ENCODE measurements at regions not wholly inside any gene's neighbourhood (a gene's known extent, or its start where the extent isn't known, plus 50 kb on each side); places are given as distances from the start of the nearest gene placed in this dataset.
"Not testable (repeated sequence)": the region's sequence is repeated elsewhere in the genome, so short reads cannot be mapped to it uniquely, and the experiment has no call there.

DNA sequence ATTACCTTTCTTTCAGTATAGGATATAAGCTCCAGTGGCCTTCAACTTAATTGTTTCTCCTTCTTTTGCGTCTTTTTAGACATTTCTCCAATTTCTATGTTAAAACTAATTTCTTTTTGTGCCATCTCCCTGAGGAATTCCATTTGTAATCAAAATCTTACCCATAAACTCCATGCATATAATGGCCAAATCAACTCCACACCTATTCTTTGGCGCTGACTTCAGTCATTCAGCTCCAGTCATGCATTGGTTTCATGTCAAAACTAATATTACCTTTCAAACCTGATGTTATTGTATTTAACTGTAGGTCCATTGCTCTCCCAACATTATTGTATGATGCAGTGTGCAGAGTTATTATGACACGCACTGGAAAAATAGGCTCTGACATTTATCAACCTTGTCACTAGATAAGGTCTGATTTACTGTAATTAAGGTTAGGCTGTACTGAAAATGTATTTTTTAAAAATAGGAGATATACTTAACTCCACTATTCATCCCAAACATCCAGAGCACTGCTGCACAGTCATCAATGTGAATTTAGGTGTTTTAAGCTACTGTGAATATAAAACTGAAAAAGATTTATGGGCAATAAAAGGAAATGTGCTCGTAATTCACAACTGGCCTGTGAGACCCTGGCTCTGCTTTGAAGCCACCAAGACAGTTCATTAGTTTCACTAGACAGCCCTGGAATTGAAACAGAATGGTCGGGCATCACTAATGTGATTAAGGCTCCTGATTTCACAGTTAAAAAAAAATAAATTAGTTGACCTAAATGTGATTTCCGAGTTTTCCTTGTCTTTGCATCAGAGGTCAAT is 180.6 kb upstream of the GRIA4 start:
- DNase-seq: no peak

DNA sequence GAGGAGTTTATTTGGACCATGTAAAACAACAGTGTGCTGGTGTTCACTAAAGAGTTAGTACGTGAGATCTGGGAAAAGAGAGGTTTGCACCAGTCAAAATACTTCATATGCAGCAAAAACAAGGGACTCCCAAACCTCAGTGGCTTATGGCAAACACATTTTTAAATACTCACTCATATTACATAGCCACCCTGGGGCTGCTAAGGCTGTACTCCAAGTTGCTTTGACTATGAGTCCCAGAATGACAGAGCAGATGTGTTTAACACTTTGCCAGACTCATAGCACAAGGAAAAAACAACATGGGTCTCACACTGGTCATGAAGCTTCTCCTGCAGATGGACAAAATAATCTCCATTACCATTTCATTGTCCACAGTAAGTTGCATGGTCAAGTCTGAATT is 202.8 kb upstream of the GRIA4 start:
- DNase-seq: no peak

DNA sequence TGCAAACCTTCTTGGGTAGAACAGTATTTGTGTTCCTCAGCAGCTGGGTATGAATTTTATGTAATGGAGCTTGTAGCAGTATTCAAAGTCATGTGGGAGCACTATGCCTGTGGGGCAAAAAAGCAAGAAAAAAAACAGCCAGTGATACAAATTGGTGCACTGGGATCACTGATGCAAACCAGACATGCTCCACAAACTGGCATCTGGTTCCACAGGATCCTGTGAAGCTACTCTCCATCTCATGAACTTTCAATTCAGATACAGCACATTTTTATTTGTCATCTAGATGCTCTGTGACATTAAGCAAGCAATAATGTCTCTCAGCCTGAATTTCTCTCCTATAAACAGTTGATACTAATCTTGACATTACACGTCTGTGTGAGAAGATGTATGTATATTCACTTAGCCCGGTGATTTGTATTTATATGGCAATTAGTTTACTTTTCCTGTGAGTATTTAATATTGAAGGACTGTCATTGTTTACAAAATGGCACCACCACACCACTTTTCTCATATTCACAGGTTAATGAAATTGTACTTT is 208.5 kb upstream of the GRIA4 start:
- DNase-seq: no peak

- no peak for DNase-seq
These were observed 210.4 kb upstream of the GRIA4 start for GRCh38 chr11:105399511-105399910.

DNA sequence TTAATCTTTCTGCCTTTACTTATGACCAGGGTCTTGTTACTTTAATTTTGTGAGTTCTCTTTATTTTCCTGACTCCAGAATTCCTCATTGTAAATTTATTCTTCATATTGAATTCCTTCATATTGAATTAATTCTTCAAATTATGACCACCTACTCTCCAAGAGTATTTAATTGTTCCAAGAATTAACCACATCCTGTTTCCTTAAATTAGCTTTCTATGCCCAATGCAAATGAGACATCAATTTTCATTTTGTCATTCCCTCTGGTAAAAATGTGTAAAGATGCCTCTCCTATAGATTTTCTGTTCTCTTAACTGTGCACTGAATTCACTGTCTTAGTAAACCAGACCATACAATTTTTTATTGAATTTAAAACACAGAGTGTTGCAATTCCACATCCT is 211.2 kb upstream of the GRIA4 start:
- no peak for DNase-seq

DNA sequence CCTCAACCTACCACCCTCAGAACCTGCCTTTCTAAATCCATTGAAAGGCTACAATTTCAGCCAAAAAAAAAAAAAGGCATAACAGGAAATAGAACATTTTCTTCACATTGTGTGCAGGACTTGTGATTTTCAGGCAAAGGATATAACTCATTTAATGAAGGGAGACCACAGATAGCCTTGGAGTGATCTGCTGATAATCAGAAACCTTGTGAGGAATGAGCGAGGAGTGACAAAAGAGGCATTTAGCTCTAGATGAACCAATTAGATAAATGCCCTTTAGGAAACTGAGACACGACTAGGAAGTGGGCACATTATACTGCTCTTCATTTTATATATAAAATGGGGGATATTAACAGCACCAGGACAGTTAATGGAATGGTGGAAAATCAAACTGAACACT is 216.5 kb upstream of the GRIA4 start:
- no peak for DNase-seq

DNA sequence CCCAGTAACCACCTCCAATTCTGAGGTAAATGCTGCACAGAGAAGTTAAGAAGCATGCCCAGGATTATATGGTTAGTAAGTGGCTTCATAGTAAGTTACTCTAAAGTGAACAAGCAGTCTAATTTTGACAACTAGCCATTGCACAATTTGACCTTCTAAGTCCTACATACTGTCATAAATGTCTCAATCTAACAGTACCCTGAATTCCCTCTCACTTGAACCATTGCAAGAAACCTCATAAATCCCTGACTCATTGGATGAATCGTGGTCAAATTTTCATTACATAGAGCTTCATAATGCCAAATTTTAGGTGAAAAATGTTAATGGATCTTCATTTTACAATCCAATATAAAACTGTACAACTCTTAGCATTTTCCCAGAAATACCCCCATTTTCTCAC is 217.3 kb upstream of the GRIA4 start:
- no peak for DNase-seq

DNA sequence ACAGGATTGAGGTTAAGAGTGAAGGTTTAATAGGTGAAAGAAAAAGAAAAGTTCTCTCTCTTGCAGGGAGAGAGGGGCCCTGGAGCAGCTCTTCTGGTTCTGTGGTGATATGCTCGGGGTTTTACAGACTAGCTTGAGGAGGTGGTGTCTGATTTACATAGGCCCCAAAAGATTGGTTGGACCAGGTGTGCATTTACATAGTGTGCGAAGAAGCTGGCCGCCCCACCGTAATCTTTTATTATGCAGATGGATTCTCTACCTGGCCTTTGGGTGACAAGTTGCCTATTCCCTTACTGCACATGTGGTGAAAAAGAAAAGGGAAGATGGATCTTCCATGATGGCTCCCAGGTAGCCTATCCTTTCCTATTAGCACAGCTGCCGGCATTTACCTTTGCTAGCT is 219.9 kb upstream of the GRIA4 start:
- DNase-seq: no peak

GRCh38 chr11:105388006-105388405 is 221.9 kb upstream of the GRIA4 start:
- DNase-seq: no peak

DNA sequence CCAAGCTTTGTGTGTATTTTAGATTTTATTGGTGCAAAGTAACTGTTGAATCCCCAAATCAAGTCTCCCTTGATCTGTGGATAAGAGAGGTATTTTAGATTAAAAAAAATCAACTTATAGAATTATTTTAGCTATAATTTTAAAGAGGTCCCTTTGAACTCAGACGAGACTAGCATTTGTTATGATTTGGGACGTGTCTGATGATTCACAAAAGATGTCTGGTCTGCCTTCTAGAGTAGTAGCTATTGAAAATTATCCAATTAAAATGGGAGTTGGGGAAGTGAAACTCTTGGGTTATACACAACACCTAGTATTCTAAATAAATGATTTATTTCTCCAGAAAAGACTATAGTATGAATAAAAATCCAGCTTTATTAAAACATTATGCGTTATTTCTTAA is 227.9 kb upstream of the GRIA4 start:
- DNase-seq: no peak

GRCh38 chr11:105377870-105378269 is 232.0 kb upstream of the GRIA4 start:
- no peak for DNase-seq

GRCh38 chr11:105372206-105372605 is 232.6 kb upstream of the CARD18 start:
- no peak for DNase-seq

DNA sequence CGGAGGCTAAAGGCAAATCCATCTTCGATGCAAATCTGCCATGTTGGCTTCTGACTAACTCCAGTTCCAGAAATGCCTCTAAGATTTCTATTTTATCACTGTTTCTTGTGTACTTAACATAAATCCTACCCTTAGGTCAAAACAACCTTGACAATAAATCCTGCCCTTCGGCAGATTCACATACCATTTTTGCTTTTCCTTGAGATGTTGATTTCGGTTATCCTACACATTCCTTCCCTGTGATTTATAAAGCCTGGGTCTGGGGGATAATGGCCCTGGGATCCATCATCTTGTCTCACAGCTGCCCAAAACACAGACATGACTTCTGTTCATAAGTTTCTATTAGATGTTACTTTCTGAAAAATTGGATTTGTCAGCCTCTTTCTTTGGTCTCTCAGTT is 231.7 kb upstream of the CARD18 start:
- no peak for DNase-seq

DNA sequence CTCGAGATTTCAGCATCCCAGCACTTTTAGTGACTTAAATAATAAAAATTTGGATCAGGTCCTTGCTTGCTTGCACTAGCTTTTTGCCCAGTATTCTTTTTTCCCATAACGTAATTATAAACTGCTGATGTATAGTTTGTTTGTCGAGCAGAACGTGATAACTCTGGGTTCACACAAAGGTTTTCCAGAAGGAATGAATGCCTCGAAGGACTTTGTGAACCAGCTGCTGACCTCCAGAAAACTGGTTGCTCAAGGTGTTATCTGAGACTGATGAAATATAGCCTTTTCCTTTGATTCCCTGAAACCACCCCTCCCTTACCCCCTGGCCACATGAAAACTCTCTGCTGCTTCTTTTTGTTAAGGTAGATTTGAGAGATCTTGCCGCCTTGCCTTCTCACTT is 229.1 kb upstream of the CARD18 start:
- DNase-seq: no peak

DNA sequence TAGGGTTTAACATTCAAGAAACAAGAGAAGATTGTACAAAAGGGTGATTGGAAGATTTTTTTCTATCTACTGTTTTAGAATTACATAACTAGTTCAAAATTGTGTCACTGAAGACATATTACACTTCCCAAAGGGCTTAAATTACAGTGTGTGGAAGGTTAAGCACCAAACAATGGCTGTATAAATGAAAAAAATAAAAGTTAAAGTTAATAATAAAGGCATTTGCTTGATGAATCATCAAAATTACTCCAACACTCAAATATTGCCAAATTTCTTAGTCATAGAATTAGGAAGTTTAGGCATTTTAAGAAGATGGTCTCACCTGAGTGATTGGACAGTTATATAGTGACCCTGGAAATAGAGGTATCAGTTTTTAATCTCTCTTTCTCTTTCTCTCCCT is 227.6 kb upstream of the CARD18 start:
- DNase-seq: no peak

DNA sequence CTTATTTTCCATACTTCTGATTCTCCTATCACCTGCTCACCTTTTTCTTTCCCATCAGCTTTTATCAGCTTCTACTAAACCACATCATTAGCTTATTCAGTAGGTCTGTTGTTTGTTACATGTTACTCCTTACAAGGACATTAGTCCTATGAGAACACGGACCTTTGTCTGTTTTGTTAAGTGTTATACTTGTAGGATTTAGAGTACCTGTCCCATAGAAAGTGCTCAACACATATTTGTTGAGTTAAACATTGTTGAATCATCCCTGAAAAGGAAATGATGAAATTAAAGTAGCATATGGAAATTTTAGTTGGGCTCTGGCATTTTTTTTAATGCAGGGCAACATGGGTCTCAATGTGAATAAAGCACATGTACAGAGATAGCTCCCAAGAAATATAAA is 222.1 kb upstream of the CARD18 start:
- no peak for DNase-seq

DNA sequence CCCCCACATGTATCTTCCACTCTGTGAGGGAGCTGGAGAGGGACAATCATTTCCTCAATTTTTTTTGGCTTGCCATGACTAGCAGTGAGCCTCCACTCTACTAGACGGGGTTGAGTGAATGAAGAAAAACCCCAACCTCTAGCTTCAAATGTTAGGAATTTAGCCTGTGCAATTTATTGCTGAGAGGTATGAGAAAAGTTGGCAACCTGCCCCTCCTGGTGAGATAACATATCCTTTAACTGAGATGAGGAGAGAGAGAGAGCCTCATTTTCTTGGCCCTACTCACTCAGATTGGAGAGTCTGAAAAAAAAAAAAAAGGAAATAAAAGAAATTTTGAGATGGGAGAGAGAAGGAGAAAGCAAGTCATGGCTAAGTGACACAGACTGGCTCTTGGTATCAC is 218.2 kb upstream of the CARD18 start:
- peak; percentile 28 for DNase-seq

DNA sequence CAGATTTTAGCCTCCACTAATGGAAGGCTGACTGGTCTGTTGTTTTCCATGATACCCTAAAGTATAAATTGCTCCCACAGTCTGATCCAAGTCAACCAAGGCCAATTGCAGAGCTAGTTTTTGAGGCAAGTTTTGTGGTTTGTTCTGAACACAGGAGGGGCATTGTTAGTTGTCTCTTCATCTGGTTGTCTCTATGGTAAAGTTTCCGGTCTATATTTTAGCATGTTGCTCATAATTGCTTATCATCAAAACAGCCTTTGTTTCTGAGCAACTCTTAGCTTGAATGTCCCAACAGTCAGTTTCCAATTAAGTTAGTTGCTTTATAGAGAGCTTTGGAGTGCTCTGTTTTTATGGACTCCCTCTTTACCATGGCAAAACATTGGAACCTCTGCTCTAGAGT is 217.6 kb upstream of the CARD18 start:
- no peak for DNase-seq

- DNase-seq: not testable (repeated sequence)
These were observed 210.3 kb upstream of the CARD18 start for GRCh38 chr11:105349867-105350266.

- no peak for DNase-seq
These were observed 205.4 kb upstream of the CARD18 start for GRCh38 chr11:105344938-105345337.

GRCh38 chr11:105334025-105334714 is 194.6 kb upstream of the CARD18 start:
- DNase-seq: no peak

GRCh38 chr11:105333153-105333552 is 193.6 kb upstream of the CARD18 start:
- DNase-seq: no peak

DNA sequence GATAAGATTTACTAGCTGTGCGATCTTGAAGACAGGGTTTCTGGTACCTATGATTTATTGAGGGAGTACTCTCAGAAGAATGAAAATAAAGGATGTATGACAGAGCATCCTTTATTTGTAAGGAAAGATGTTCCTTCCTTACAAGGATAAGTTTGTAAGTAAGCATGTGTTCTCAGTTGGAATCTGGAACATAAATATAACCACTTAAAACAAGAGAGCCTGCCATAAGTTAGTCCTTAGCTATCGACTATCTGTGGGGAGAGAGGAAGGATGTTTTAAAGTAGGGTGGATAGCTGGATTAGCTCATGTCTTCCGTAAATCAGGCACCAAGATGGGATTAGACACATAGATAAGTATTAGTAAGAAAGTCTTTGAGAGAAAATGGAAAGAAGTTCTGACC is 192.6 kb upstream of the CARD18 start:
- no peak for DNase-seq

DNA sequence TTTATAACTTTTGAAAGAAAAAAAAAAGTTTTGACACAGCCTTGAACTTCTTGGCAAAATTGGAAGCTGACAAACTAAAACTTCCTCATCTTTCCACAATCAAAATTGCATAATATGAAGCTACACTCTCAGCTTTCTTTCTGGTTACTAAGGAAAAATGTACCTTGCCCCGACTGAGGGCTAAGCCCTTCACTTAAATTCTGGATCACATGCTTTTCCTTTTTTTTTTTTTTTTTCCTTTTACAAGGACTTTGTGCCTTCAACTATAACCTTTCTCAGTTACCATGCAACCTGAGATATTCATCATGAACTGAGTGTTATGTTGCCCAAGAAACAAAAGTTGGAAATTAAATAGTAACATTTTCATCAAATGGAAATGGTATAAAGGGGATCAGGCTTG is 188.5 kb upstream of the CARD18 start:
- DNase-seq: no peak

Data from fibroblast of skin of back (primary cell).